ENCODE measurements at regions not wholly inside any gene's neighbourhood (a gene's known extent, or its start where the extent isn't known, plus 50 kb on each side); places are given as distances from the start of the nearest gene placed in this dataset.

- TF ChIP-seq REST (IDR thresholded peaks at IDR 0.05) (no peak), CTCF (IDR thresholded peaks at IDR 0.05; ENCODE audit: low read depth, low read length, missing input control) (no peak)
Measured at GRCh38 chrX:131405497-131405896, 116.4 kb upstream of the IGSF1 start.

Data from liver (tissue), 2 donors.